PC-9 (cell line): ENCODE measurements at regions not wholly inside any gene's neighbourhood (a gene's known extent, or its start where the extent isn't known, plus 50 kb on each side); places are given as distances from the start of the nearest gene placed in this dataset.

Source experiments
- BruUV-seq: library from RNA; stranded (reverse); fragments of 400-500 nt; replicated peaks from 2 replicates; lab custom pipeline; 2021; lab: Mats Ljungman, UMichigan
- CTCF ChIA-PET: fragments of 300-600 bp; sonication (Branson Sonifier 250); formaldehyde crosslinking; loops from one replicate; lab custom pipeline; 2022; ENCODE audit warnings: antibody characterized with exemption; lab: Charles Lee
- POLR2A ChIA-PET: fragments of 300-600 bp; sonication (Branson Sonifier 250); formaldehyde crosslinking; loops from one replicate; lab custom pipeline; 2022; ENCODE audit warnings: antibody characterized with exemption; ENCODE audit not compliant: unreplicated experiment; lab: Charles Lee
- DNase-seq, 2 experiments: peaks; one replicate each; pipeline versions ENCODE4 v3.0.0 to v3.0.0-alpha.2; 2015 to 2022; ENCODE audit warnings: mixed read lengths in 1 of 2
- H2AFZ ChIP-seq: fragments of 200-600 bp; sonication (generic); 2 replicates; pipeline ENCODE4 v1.8.1; 2017; ENCODE audit warnings: antibody characterized with exemption
- H3F3A ChIP-seq: fragments of 200-600 bp; sonication (generic); 2 replicates; pipeline ENCODE4 v1.8.1; 2017; ENCODE audit warnings: antibody characterized with exemption, mild to moderate bottlenecking, low read depth; ENCODE audit not compliant: insufficient read depth
- H3K27ac ChIP-seq: fragments of 200-600 bp; sonication (generic); 2 replicates; pipeline ENCODE4 v1.6.1; 2016; ENCODE audit warnings: mixed run types
- H3K27me3 ChIP-seq: fragments of 200-600 bp; sonication (generic); 2 replicates; pipeline ENCODE4 v1.6.1; 2016; ENCODE audit warnings: low read depth, mixed run types; ENCODE audit not compliant: insufficient read depth
- H3K36me3 ChIP-seq: fragments of 200-600 bp; sonication (generic); 2 replicates; pipeline ENCODE4 v1.6.1; 2016; ENCODE audit warnings: low read depth, mixed run types
- H3K4me1 ChIP-seq: fragments of 200-600 bp; sonication (generic); replicated peaks from 2 replicates; pipeline ENCODE4 v1.6.1; 2016; ENCODE audit warnings: mixed run types; ENCODE audit not compliant: insufficient read depth
- H3K4me2 ChIP-seq: fragments of 200-600 bp; sonication (generic); 2 replicates; pipeline ENCODE4 v1.6.1; 2017; ENCODE audit warnings: mixed run types
- H3K4me3 ChIP-seq: fragments of 200-600 bp; sonication (generic); 2 replicates; pipeline ENCODE4 v1.6.1; 2016; ENCODE audit warnings: mixed run types
- H3K79me2 ChIP-seq: fragments of 200-600 bp; sonication (generic); 2 replicates; pipeline ENCODE4 v1.6.1; 2017; ENCODE audit warnings: low read depth, mixed run types
- H3K9me2 ChIP-seq: fragments of 200-600 bp; sonication (generic); 2 replicates; pipeline ENCODE4 v1.8.1; 2017; ENCODE audit warnings: mild to moderate bottlenecking; ENCODE audit not compliant: insufficient read depth
- H3K9me3 ChIP-seq: fragments of 200-600 bp; sonication (generic); 2 replicates; pipeline ENCODE4 v1.8.1; 2016; ENCODE audit warnings: low read depth; ENCODE audit not compliant: insufficient read depth
- H4K20me1 ChIP-seq: fragments of 200-600 bp; sonication (generic); 2 replicates; pipeline ENCODE4 v1.8.1; 2017; ENCODE audit not compliant: insufficient read depth
- EZH2 ChIP-seq: fragments of 200-600 bp; sonication (generic); IDR thresholded peaks from 2 replicates; pipeline ENCODE4 v1.8.0; 2017; ENCODE audit warnings: antibody characterized with exemption, low read depth
- intact Hi-C: fragments of 100-400 bp; cut with micrococcal nuclease; formaldehyde crosslinking; loops from one replicate; pipeline ENCODE4 v1.10.0; 2022; ENCODE audit not compliant: unreplicated experiment
- TF ChIP-seq, protein P1 (sequence below): fragments of 200-600 bp; sonication (generic); conservative IDR thresholded peaks from 2 replicates; pipeline ENCODE4 v1.6.1; 2017; ENCODE audit warnings: mixed run types, antibody characterized with exemption, mild to moderate bottlenecking, moderate library complexity

DNA sequence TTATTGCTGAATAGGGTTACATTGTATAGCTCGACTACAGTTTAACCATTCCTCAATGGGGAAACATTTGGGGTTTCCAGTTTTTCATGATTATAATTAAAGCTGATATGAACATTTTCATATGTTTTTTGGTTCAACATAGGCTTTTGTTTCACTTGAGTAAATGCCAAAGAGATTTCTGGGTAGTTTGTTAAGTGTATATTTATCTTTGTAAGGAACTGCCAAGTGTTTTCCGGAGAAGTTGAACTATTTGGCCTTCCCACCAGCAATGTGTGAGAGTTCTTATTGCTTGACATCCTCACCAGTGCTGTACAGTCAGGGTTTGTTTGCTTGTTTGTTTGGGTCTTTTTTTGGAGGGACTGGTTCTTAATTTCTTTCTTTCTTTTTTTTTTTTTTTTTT, 83.7 kb upstream of the RALY start:
- TF ChIP-seq, protein P1, sequence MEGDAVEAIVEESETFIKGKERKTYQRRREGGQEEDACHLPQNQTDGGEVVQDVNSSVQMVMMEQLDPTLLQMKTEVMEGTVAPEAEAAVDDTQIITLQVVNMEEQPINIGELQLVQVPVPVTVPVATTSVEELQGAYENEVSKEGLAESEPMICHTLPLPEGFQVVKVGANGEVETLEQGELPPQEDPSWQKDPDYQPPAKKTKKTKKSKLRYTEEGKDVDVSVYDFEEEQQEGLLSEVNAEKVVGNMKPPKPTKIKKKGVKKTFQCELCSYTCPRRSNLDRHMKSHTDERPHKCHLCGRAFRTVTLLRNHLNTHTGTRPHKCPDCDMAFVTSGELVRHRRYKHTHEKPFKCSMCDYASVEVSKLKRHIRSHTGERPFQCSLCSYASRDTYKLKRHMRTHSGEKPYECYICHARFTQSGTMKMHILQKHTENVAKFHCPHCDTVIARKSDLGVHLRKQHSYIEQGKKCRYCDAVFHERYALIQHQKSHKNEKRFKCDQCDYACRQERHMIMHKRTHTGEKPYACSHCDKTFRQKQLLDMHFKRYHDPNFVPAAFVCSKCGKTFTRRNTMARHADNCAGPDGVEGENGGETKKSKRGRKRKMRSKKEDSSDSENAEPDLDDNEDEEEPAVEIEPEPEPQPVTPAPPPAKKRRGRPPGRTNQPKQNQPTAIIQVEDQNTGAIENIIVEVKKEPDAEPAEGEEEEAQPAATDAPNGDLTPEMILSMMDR: no peak
- TF ChIP-seq EZH2: no peak
- H3K4me3 ChIP-seq: no peak overlapping the region
- CTCF ChIA-PET: interaction anchor here (0.6 kb wide), 1 partner anchor 117 kb away, joined by 5 read pairs; no protein-coding TSS in a partner anchor
- intact Hi-C loops: no loop called here
- BruUV-seq: TSS peak; percentile 95
- no peaks in the 10 kb centered on the region for H3K79me2 ChIP-seq
- H3F3A ChIP-seq: peaks cover 39% of the 10 kb centered on the region; the same call in 1 of the 2 replicates
- POLR2A ChIA-PET: interaction anchor here (0.7 kb wide), 1 partner anchor 241 kb away, joined by 3 read pairs; no protein-coding TSS in a partner anchor
- H3K4me1 ChIP-seq: peaks cover 41% of the 10 kb centered on the region
- no peaks in the 10 kb centered on the region for H3K36me3 ChIP-seq
- no peaks in the 10 kb centered on the region for H3K27me3 ChIP-seq
- H3K4me2 ChIP-seq: peak overlapping the region; percentile 27
- 0 out of 2 replicates have a peak overlapping the region, but pooled peaks have one; percentile 2 for H2AFZ ChIP-seq
- peak overlapping the region; percentile 56 for H3K27ac ChIP-seq
- H4K20me1 ChIP-seq: no peaks in the 10 kb centered on the region
- H3K9me3 ChIP-seq: no peaks in the 10 kb centered on the region
- no peaks in the 10 kb centered on the region for H3K9me2 ChIP-seq
- DNase-seq: no peak

DNA sequence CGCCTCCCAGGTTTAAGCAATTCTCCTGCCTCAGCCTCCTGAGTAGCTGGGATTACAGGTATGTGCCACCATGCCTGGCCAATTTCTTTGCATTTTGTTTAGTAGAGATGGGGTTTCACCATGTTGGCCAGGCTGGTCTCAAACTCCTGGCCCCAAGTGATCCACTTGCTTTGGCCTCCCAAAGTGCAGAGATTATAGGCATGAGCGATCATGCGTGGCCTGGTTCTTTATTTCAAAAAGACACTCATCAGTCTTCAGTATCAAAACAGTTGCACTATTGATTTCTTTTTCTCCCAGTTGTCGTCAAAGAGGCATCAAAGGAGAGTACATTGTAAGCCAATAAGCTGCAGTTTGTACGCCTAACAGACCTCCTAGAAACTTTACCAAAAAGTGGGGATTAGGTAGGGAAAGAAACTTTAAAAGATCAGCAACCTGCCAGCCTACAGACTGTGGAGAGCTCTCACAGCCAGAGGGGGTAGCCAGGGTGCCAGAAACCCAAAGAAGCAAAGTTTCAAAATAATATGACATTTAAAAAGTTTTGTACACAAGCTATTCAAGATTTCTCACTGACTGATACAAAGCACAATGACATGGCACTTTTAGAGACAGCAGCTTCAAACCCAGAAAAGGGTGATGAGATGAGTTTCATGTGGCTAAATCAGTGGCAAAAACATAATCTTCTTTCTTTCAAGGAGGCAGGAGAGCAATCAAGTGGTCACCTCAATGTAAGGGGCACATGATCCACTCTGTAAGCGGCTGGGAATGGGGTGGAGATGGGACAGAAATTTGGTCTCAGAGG, 83.0 kb upstream of the RALY start:
- ChIA-PET POLR2A (interaction anchor here (0.6 to 0.7 kb wide), 2 partner anchors 202 to 242 kb away, joined by 3 to 6 read pairs; no protein-coding TSS in a partner anchor), CTCF (no interaction called here)
- H3K4me3 ChIP-seq: no peak overlapping the region
- no peaks in the 10 kb centered on the region for H3K79me2 ChIP-seq
- peaks cover 44% of the 10 kb centered on the region; the same call in 1 of the 2 replicates for H3F3A ChIP-seq
- BruUV-seq: no TSS peak
- intact Hi-C loops: no loop called here
- H3K27ac ChIP-seq: peak overlapping the region; percentile 56
- H3K27me3 ChIP-seq: no peaks in the 10 kb centered on the region
- no peak overlapping the region for H3K4me2 ChIP-seq
- DNase-seq: no peak
- H3K4me1 ChIP-seq: peaks cover 46% of the 10 kb centered on the region
- H3K36me3 ChIP-seq: no peaks in the 10 kb centered on the region
- no peaks in the 10 kb centered on the region for H3K9me3 ChIP-seq
- H3K9me2 ChIP-seq: no peaks in the 10 kb centered on the region
- no peak for TF ChIP-seq EZH2
- TF ChIP-seq, protein P1: no peak
- H2AFZ ChIP-seq: no peak overlapping the region
- H4K20me1 ChIP-seq: no peaks in the 10 kb centered on the region

DNA sequence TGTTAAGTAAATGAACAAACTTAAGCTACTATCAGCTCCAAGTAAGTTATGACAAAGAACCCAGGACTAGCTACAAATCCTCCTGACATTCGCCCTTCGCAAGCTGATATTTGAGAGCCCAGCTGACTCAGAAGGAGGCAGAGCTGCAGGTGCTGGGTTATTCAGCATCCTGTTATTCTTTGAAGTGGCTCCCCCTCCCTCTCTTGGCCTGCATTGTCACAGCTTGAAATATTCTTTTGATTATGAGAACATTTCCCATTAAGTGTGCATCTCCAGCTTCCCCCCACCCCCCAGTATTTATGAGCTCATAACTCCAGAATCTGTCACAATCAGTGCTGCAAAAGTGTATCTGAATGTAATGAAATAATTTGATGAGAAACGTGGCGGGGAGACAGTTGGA, 78.8 kb upstream of the RALY start:
- DNase-seq: peak; percentile 47 to 83
- H3F3A ChIP-seq: peaks cover 20% of the 10 kb centered on the region; the same call in 1 of the 2 replicates
- ChIA-PET CTCF (interaction anchor here (0.7 to 1.0 kb wide), 3 partner anchors 16 to 20 kb away, joined by 3 read pairs; no protein-coding TSS in a partner anchor), POLR2A (interaction anchor here (0.7 kb wide), 2 partner anchors 93 to 139 kb away, joined by 3 read pairs; no protein-coding TSS in a partner anchor)
- no peak overlapping the region for H3K4me3 ChIP-seq
- no peaks in the 10 kb centered on the region for H3K9me2 ChIP-seq
- H3K36me3 ChIP-seq: no peaks in the 10 kb centered on the region
- no peaks in the 10 kb centered on the region for H4K20me1 ChIP-seq
- peaks cover 26% of the 10 kb centered on the region for H3K4me1 ChIP-seq
- BruUV-seq: no TSS peak
- H3K27ac ChIP-seq: no peak overlapping the region
- no peak overlapping the region for H3K4me2 ChIP-seq
- H3K27me3 ChIP-seq: no peaks in the 10 kb centered on the region
- H2AFZ ChIP-seq: no peak overlapping the region
- H3K79me2 ChIP-seq: no peaks in the 10 kb centered on the region
- intact Hi-C loops: no loop called here
- H3K9me3 ChIP-seq: no peaks in the 10 kb centered on the region
- TF ChIP-seq, protein P1: peak; percentile 35; the same call in 1 of the 2 replicates
- no peak for TF ChIP-seq EZH2
